Neural progenitor cell (in vitro differentiated cells): ENCODE measurements at regions not wholly inside any gene's neighbourhood (a gene's known extent, or its start where the extent isn't known, plus 50 kb on each side); places are given as distances from the start of the nearest gene placed in this dataset.

ENCODE experiments used
- EZH2 ChIP-seq: fragments of 200-600 bp; sonication (generic); IDR thresholded peaks from 2 replicates; pipeline ENCODE4 v1.6.1; 2017; ENCODE audit warnings: antibody characterized with exemption, mild to moderate bottlenecking, moderate library complexity
- EZH2phosphoT487 ChIP-seq: fragments of 200-600 bp; sonication (generic); IDR thresholded peaks from 2 replicates; pipeline ENCODE4 v1.6.1; 2017; ENCODE audit warnings: antibody characterized with exemption
- TF ChIP-seq, protein P1 (sequence below): fragments of 200-600 bp; sonication (generic); IDR thresholded peaks from 2 replicates; pipeline ENCODE4 v1.5.1; 2017; ENCODE audit warnings: antibody characterized with exemption, mild to moderate bottlenecking

DNA sequence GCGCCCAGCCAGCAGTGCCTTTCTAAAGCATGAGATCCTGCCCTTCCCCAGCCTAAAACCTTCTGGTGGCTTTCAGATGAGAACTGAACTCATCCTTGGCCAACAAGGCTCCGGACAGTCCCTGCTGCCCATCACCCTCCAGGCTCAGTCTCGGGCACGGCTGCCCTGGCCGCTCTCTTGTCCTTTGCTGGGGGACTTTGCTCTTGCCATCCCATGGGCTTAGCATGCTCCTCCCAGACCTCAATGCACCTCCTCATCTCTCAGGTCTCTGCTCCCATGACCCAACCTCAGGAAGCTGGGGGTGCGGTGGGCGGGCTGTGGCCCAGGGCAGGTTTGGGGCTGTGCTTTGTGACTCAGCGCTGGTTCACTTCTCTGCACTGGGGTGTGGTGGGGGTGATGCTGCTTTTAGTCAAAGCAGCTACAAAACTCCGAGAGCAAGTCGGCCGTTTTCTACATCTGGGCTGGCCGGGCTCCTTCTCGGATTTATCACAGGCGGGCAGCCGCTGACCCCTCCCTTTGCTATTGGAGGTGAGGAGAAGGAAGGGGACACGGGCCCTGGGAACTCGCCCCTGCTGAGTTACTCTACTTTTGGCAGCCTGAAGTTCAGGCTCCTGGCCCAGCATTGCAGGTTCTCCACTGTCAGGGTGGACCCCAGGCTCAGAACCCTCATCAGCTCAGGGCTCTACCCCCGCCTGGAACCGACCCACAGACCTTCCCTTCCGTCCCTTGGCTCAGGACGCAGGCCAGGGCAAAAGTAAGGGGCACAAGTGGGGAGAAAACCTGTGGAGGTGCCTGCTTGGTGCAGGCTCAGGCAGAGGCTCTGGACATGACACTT lies 90.6 kb upstream of the TAF1B start:
- no peak for TF ChIP-seq EZH2
- TF ChIP-seq, protein P1, sequence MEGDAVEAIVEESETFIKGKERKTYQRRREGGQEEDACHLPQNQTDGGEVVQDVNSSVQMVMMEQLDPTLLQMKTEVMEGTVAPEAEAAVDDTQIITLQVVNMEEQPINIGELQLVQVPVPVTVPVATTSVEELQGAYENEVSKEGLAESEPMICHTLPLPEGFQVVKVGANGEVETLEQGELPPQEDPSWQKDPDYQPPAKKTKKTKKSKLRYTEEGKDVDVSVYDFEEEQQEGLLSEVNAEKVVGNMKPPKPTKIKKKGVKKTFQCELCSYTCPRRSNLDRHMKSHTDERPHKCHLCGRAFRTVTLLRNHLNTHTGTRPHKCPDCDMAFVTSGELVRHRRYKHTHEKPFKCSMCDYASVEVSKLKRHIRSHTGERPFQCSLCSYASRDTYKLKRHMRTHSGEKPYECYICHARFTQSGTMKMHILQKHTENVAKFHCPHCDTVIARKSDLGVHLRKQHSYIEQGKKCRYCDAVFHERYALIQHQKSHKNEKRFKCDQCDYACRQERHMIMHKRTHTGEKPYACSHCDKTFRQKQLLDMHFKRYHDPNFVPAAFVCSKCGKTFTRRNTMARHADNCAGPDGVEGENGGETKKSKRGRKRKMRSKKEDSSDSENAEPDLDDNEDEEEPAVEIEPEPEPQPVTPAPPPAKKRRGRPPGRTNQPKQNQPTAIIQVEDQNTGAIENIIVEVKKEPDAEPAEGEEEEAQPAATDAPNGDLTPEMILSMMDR, result no peak
- TF ChIP-seq EZH2phosphoT487, result no peak
